HG03159 (cell line): ENCODE measurements at regions not wholly inside any gene's neighbourhood (a gene's known extent, or its start where the extent isn't known, plus 50 kb on each side); places are given as distances from the start of the nearest gene placed in this dataset.
"Not testable (repeated sequence)": the region's sequence is repeated elsewhere in the genome, so short reads cannot be mapped to it uniquely, and the experiment has no call there.

Experiments used
- ATAC-seq: cut with Tn5 transposase; IDR thresholded peaks from one replicate; pipeline ENCODE4 v1.9.1; 2021; ENCODE audit warnings: mild to moderate bottlenecking, moderate library complexity; ENCODE audit not compliant: unreplicated experiment

DNA sequence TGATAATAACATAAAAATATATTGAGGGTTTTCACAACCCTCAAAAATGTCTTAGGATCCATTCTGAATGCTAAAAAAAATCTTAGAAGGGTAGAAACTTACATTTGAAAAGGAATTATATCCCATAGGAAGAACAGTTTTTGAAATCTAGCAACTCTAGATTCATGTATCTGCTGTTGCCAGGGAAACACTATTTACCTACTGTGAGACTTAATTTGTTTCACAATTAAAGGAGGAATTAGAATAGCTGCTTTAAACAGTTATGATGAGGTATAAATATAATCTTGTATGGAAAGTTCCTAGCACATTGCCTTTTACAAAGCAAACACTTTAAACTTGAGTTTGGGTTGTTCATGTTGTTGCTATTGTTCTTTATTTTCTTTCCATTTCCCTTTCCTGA lies 988.2 kb downstream of the SUCLG1 start:
- ATAC-seq: no peak

DNA sequence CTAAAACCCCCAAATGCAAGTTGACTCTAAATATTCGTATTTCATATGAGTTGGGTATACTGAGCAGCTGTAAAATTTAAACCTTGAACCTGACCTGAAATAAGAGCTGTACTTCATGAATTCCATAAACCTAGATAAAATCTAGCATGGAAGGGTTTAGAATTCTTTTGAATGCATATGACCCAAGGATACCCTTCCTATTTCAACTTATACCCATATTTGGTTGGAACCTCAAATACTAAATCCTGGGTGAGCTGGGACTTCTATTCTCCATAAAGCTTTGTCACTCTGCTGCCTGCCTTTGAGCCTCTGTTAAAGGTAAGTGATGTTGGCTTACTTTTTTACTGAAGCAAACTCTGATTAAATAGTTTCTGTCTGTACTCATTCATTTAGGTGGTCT lies 994.6 kb downstream of the SUCLG1 start:
- no peak for ATAC-seq

- ATAC-seq: no peak
Observed at GRCh38 chr2:83462881-83463280, 996.2 kb downstream of the SUCLG1 start.

DNA sequence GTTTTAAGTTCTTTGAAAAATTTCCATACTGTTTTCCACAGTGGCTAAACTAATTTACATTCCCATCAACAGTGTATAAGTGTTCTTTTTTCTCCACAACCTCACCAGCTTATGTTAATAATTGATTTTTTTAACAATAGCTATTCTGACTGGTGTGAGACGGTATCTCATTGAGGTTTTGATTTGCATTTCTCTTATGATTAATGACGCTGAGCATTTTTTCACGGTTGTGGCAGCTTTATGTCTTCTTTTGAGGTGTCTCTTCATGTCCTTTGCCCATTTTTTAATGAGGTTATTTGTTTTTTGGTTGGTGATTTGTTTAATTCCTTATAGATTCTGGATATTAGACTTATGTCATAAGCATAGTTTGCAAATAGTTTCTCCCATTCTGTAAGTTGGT lies 997.9 kb downstream of the SUCLG1 start:
- ATAC-seq: no peak

GRCh38 chr2:83459456-83459855 lies 999.6 kb downstream of the SUCLG1 start:
- no peak for ATAC-seq

- no peak for ATAC-seq
Observed at GRCh38 chr2:83435989-83436388, 1023.1 kb downstream of the SUCLG1 start.

DNA sequence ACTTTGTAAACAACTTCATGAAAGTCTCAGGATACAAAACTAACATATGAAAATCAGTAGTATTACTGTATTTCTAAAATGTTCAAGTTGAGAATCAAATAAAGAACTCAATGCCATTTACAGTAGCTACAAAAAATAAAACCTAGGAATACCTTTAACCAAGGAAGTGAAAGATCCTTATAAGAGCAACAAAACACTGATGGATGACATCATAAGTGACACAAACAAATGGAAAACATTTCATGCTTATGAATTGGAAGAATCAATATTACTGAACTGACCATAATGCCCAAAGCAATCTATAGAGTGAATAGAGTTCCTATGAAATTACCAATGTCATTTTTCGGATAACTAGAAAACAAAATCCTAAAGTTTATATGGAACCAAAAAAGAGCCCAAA lies 1038.1 kb downstream of the SUCLG1 start:
- no peak for ATAC-seq

DNA sequence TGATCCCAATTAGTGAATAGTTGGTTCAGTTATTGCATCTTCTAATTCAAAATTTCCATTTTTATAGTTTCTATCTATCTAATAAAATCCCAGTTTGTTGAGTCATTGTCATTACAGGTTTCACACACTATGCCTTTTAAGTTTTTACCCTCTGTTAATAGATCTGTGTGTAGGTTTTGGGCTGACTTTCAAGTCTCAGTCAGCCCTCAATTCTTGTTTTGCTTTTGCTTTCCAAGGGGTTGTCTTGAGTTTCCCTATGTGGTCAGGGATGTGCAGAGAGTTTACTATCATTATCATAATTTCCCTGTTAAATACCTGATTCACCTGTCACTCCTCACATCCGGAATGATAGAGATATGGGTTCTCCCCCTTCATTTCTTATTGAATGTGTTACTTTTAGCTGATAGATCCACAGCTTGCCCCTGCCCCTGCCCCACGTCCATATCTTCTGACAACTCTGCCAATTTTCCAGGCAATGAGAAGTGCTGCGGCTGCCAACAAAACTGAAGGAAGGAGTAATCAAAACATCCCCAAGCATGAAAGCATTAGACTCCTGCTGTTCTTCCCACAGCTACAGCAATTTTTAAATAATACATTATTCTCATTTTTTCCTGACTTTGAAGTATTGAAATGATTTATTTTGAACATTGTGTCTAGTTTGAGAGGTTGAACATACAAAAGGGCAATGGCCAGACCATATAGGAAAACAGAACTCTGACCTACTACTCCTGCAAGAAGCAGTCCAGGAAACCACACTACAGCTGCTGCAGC lies 1064.8 kb downstream of the SUCLG1 start:
- no peak for ATAC-seq

GRCh38 chr2:83388804-83389203 lies 1070.3 kb downstream of the SUCLG1 start:
- ATAC-seq: no peak

DNA sequence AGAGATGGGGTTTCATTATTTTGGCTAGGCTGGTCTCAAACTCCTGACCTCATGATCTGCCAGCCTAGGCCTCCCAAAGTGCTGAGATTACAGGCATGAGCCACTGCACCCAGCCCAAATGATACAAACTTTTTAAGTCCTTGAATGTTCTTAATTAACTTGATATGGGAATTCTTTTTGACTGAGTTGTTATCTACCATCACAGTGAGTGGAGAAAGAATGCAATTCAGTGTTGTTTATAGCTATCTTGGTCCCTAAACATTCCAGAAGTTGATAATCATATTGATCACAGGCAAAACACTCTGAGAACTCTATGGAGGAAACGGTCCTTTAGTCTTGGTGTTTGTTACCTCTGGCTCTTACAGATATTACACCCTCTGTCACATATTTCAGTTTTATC lies 1072.5 kb downstream of the SUCLG1 start:
- no peak for ATAC-seq

GRCh38 chr2:83378921-83379320 lies 1080.2 kb downstream of the SUCLG1 start:
- no peak for ATAC-seq

DNA sequence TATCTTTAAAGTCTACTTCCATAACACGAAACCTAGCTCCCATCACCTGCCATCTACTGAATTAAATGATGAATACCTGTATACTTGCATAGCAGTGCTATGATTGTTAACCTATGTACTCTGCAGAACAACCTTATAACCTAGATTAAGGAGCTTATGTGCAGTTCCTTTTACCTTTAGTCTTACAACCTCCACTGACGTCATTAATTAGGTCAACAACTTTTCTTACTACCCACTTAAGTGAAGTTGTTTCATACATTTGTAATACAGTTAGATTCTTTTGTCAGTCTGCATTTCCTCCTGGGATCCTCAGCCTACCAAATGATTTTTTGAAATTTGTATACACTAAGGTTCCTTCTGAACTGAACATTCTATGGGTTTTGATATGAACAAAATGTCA lies 1082.3 kb downstream of the SUCLG1 start:
- ATAC-seq: no peak

- no peak for ATAC-seq
Observed at GRCh38 chr2:83370419-83370762, 1088.7 kb downstream of the SUCLG1 start.

DNA sequence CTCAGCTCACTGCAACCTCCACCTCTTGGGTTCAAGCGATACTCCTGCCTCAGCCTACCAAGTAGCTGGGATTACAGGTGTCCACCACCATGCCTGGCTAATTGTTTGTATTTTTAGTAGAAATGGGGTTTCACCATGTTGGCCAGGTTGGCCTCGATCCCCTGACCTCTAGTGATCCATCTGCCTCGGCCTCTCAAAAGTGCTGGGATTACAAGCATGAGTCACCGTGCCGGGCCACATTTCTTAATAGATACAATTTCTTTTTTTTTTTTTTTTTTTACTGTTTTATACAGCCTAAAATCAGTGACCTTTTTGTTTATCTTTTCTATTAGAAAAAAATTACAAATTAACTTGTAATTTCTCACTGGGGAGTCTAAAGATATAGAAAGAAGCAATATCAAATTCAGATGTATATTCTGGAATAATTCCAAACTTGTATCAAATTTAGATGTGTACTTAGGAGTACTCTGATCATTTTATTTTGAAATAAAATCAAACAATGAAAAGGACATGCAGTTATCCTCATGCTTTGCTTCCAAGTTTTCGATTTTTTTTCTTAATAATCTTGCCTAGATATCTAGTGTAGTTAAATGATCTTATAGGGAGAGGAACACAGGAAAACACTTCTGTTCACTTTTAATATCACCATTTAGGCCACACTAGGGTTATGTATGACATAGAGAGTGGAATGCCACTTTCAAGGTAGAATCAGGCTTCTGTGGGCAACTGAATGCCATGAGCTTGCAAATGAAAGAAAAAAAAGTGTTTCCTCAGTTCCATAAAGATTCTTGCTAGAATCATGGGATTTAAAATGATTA lies 1089.3 kb downstream of the SUCLG1 start:
- no peak for ATAC-seq

- no peak for ATAC-seq
Observed at GRCh38 chr2:83368916-83369315, 1090.2 kb downstream of the SUCLG1 start.

GRCh38 chr2:83368461-83368860 lies 1090.6 kb downstream of the SUCLG1 start:
- ATAC-seq: no peak

GRCh38 chr2:83365476-83365875 lies 1093.6 kb downstream of the SUCLG1 start:
- ATAC-seq: no peak

- no peak for ATAC-seq
Observed at GRCh38 chr2:83364264-83364663, 1094.8 kb downstream of the SUCLG1 start.

DNA sequence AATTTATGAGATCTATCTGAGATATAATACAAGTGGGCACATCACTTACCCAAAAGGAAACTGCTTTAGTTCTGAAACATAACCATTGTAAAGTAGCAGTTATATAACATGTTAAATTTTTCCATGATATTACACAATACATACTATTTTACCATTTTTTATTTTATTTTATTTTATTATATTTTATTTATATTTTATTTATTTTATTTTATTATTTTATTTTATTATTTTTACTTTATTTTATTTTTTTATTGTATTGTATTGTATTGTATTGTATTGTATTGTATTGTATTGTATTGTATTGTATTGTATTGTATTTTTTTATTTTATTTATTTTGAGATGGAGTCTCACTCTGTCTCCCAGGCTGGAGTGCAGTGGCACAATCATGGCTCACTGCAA lies 1095.9 kb downstream of the SUCLG1 start:
- ATAC-seq: not testable (repeated sequence)

- no peak for ATAC-seq
Observed at GRCh38 chr2:83359336-83359735, 1099.7 kb downstream of the SUCLG1 start.

DNA sequence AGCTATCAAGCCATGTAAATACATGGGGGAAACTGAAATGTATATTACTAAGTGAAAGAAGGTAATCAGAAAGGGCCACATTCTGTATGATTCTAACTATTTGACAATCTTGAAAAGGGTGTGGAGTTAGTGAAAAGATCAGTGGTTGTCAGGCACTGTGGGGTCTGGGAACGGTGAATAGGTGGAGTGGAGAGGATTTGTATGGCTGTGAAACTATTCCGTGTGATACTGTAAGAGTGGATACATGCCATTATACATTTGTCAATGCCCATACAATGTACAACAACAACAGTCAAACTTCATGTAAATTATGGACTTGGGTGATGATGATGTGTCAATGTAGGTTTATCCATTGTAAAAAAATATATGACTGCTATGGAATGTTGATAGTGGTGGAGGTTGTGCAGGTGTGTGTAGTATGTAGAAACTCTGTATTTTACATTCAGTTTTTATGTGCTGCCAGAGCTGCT lies 1116.2 kb downstream of the SUCLG1 start:
- ATAC-seq: no peak

DNA sequence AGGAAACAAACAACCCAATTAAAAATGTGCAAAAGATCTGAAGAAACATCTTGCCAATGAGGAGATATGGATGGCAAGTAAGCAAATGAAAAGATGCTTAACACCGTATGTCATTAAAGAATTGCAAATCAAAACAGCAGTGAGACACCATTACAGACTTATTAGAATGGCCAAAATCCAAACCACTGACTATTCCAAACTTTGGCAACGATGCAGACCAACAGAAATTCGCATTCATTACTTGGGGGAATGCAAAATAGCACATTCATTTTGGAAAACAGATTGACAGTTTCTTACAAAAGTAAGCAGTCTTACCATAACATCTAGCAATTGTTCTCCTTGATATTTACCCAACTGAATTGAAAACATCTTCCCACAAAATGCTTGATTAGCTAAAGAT lies 1118.7 kb downstream of the SUCLG1 start:
- no peak for ATAC-seq
